C1 segment of cervical spinal cord (tissue), 14 donors: ENCODE measurements at regions not wholly inside any gene's neighbourhood (a gene's known extent, or its start where the extent isn't known, plus 50 kb on each side); places are given as distances from the start of the nearest gene placed in this dataset.
A peak's percentile ranks its signal among the peaks of the same experiment; 100 is the strongest.
"Not testable (repeated sequence)": the region's sequence is repeated elsewhere in the genome, so short reads cannot be mapped to it uniquely, and the experiment has no call there.

ENCODE experiments used
- DNase-seq, 14 donors: peaks; one replicate each; lab custom pipeline; 2025; lab: John Stamatoyannopoulos, UW

GRCh38 chr5:18321262-18321942 lies 687.1 kb downstream of the TAF11L14 start:
- no peak for DNase-seq

DNA sequence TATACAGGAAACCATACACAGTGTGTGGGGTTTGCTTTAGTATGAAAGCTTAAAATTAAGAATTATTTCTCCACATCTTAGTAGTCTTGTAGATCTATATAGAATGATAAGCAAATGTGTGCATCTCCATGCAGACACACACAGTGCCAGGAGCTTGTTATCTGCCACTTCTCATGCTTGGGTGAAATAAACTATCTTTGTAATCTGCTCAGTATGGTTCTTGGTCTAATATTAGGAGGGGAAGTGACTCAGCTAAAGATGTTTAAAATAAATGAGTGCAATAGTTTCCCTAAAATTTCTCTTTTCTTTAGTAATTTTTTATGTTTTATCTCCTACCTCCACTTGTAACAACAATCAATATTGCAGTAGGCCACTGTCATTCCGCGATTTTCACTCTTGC lies 689.6 kb downstream of the TAF11L14 start:
- no peak for DNase-seq

DNA sequence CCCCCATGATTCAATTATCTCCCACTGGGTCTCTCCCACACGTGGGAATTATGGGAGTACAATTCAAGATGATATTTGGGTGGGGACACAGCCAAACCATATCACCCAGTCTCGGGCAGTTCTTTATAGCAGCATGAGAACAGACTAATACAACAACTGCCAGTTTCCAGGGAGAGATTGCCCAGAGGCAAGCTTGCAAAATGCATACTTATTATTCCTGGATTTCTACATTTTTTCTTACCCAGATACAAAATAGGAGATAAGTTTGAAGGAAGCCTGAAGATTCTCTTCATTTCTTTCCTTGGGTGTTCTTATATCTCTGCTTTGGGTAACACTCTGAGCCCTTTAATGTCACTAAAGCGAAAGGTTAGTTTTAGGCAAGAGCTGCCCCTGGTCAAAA lies 691.2 kb downstream of the TAF11L14 start:
- DNase-seq = no peak

- peak in 1 of 14 donors; percentile 3 for DNase-seq
Measured at GRCh38 chr5:18329328-18329727, 695.1 kb downstream of the TAF11L14 start.

DNA sequence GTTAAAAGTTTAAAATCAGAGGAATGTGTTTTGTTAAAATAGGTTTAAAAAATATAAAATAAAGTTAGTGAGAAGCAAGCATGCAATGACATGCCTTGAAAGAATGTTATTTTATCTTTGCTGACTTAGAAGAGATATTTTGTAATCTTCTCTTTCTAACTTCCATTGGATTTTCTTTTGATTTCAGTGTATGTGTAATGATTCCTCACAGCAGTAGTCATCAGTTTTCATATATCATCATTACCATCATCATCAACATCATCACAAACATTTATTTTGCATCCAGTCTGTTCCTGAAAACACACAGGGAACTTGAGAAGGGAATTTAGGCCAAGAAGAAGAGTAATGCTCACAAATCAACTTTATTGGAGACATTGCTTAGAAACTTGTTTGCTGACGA lies 699.6 kb downstream of the TAF11L14 start:
- no peak for DNase-seq

DNA sequence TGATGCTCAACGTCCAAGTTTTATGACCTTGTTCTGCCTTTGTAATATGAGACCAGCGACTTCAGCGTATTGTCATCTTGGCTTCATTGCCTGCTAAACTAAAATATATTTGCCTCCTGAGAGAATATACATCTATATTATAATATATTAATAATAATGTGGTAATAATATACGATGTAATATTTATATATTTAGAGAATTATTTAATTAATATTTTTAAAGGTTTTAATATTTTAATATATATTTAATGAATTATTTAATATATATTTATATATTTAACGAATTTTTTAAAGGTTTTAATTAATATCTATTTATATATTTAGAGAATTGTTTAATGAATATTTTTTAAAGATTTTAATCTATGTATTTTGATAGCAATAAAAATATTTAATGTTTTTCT lies 700.7 kb downstream of the TAF11L14 start:
- no peak for DNase-seq

DNA sequence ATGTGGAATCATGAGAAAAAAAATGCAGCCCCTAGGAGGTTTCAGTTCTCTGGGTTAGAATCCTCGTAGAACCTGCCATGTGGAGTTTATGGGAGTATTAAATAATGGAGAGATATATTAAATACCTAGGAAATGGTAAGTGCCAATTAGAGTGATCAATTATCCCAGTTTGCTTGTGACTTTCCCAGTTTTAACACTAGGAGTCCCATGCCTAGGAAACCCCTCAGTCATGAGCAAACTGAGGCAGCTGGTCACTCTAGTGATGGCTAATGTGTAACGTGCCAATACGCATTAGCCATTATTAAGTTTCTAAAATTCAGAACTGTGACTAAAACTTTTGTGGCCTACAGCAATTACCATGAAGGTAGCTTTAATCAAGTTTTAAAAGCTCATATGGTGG lies 720.6 kb downstream of the TAF11L14 start:
- no peak for DNase-seq

- no peak for DNase-seq
Measured at GRCh38 chr5:18357486-18357885, 723.2 kb downstream of the TAF11L14 start.

- no peak for DNase-seq
Measured at GRCh38 chr5:18366234-18366633, 732.0 kb downstream of the TAF11L14 start.

DNA sequence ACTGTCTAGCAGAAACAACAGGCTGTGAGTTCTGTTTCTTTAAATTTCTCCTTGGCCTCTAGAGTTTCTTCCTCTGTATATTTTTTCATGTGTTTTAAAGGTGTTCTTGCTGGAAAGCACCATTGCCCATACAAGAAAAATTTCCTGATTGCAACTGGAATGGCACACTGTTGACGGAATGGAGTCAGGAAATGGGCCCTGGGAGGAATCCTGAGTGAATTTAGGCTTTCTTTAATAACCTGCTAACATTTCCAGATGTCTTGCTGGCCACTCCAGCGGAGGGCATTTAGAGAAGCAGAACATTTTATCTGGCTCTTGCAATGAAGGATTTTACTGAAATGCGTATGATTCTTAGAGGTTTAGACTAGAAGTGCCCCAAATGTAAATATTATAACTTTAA lies 736.3 kb downstream of the TAF11L14 start:
- DNase-seq = no peak

- DNase-seq = peak in 3 of 14 donors; percentile 42 to 99 (median 44)
Measured at GRCh38 chr5:18375641-18376040, 741.4 kb downstream of the TAF11L14 start.

DNA sequence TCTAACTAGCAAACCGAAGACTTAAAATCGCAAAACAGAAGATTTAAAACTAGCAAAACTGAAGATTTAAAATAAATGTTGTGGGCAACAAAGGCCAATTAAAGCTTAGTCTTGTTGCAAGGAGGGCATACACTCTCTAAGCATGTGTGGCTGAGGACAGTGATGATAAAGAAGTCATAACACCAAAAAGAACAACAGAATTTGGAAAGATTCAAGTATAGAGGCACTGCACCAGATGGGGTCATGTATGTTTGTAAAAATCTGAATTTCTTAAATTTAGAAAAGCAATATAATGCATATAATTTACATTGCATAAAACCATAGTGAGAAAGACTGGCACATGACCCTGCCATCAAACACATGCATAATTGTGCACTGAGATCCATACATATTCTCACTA lies 743.8 kb downstream of the TAF11L14 start:
- no peak for DNase-seq

GRCh38 chr5:18379189-18379588 lies 744.9 kb downstream of the TAF11L14 start:
- DNase-seq = no peak

GRCh38 chr5:18380729-18381362 lies 746.6 kb downstream of the TAF11L14 start:
- DNase-seq = no peak

DNA sequence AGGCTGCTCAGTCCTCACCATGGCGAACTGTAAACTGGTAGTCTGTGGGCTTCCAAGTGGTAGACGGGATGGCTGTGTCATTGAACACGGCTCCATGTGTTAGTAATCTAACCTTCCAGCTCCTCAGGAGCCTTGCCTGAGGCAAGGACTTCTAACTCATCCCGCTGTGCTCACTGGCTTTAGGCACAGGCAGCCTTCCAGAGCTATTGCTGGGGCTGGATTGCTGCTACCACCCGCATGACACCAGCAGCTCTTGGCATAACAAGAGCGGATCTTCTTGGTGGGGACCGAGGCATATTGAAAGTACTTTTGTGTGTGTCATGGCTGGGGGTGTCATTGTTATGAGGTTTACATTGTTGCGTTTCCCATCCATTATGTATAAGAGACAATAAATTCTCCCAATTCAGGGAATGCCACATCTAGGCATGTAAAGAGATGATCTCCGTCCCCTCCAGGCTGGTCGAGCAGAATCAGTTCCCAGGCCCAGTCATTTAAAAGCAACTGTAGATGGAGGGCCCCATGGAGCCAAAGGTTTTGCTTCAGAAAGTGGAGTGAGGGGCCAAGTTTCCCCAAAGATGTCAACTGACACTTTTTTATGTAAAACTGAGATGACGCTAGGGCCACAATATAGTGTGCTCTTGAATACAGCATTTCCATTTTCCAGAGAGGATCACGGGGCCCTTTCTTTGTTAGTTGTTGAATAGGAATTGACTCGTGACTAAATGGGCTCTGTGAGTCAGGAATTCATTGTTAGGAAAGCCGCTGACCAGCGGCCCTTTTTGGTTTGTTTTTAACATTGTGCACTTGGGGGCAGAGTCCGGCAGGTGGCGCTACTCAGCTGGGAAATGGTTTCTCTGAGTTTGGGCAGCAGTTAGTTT lies 759.5 kb downstream of the TAF11L14 start:
- DNase-seq = peak in 12 of 14 donors; percentile 4 to 68 (median 38)

DNA sequence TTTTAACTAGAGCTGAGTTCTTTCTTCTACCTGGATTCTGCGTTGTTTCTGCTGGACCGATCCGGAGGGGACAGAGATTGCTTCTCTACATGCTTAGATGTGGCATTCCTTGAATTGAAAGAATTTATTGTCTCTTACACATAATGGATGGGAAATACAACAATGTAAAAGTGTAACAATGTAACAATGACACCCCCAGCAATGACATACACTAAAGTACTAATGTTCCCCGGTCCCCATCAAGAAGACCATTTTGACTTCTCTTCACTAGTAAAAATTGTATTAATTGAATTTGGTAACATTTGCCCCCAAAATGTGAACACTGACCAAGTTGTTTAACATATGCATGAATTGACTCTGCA lies 760.2 kb downstream of the TAF11L14 start:
- no peak for DNase-seq

- DNase-seq = no peak
Measured at GRCh38 chr5:18395126-18396110, 761.2 kb downstream of the TAF11L14 start.

- no peak for DNase-seq
Measured at GRCh38 chr5:18397371-18397770, 763.1 kb downstream of the TAF11L14 start.

DNA sequence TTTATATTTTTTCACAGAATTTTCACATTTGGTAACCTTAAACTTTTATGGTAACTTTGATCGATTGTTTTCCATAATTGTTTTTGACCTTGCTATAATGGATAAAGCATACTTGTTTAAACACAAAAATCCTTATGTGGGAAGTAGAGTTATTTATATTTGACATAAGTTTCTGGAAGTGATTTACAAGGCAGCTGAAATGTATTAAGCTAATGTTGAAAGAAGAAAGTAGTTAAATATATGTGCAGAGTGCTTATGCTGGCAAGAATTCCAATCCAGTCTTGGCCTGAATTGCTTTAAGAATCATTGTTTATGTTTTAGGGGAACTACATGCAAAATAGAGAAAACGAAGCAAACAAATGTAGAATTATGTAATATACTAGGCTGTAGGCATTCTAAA lies 763.6 kb downstream of the TAF11L14 start:
- DNase-seq = no peak

GRCh38 chr5:18399461-18400327 lies 765.4 kb downstream of the TAF11L14 start:
- DNase-seq = not testable (repeated sequence)
